ENCODE measurements at regions not wholly inside any gene's neighbourhood (a gene's known extent, or its start where the extent isn't known, plus 50 kb on each side); places are given as distances from the start of the nearest gene placed in this dataset.
"Not testable (repeated sequence)": the region's sequence is repeated elsewhere in the genome, so short reads cannot be mapped to it uniquely, and the experiment has no call there.

DNA sequence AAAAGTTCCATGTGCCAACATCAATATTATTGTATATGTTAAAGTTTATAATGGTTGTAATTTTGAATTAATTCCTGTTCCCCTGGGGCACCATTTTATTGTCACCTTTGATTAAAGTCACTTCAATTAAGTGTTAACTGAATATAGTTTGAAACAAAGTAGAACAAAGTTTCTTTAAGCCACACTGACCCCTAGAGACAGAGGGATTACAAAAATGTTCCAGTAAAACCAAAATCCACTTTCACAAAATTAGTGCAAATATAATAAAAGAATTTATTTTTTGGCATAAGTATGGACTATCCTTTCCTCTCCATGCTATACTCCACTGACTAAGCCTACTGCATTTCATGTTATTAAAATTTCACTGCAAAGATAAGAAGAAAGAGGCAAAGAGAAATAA is 123.9 kb downstream of the ZMAT3 start:
- Histone ChIP-seq H3K27ac (ENCODE audit: insufficient read depth, low read length) (no peak overlapping the region), H2AK5ac (ENCODE audit: low read depth, low read length) (no peak overlapping the region), H2BK5ac (ENCODE audit: low read depth, low read length, poor library complexity, severe bottlenecking) (no peak overlapping the region), H3K9ac (ENCODE audit: low read depth, low read length) (no peak overlapping the region), H3K36me3 (ENCODE audit: control insufficient read depth, insufficient read depth, low read length) (no peaks in the 10 kb centered on the region), H3K4me2 (ENCODE audit: low read depth, low read length) (no peak overlapping the region), H3K9me3 (ENCODE audit: control insufficient read depth, insufficient read depth, low read length) (no peaks in the 10 kb centered on the region), H3K18ac (ENCODE audit: low read depth, low read length) (no peak overlapping the region), H2BK120ac (ENCODE audit: low read depth, low read length) (no peak overlapping the region), H3K4me3 (ENCODE audit: insufficient read depth, low read depth, low read length) (no peak overlapping the region), H3K79me1 (ENCODE audit: low read depth in 1 of 2, low read length in 2 of 2) (no peaks in the 10 kb centered on the region), H3K56ac (ENCODE audit: extremely low read depth, insufficient read depth, low read length) (no peak overlapping the region), H2AK9ac (replicated peaks; ENCODE audit: low read depth, low read length, poor library complexity) (no peak overlapping the region), H3K14ac (replicated peaks; ENCODE audit: low read depth, low read length) (no peak overlapping the region), H2AFZ (replicated peaks; ENCODE audit: low read length, poor library complexity) (no peak overlapping the region), H4K91ac (ENCODE audit: insufficient read depth, low read depth, low read length) (no peak overlapping the region), H3K27me3 (ENCODE audit: control insufficient read depth, insufficient read depth, low read length) (no peaks in the 10 kb centered on the region), H3K4me1 (ENCODE audit: control insufficient read depth, insufficient read depth, low read length) (no peaks in the 10 kb centered on the region), H4K8ac (ENCODE audit: low read depth in 2 of 2, low read length in 2 of 2) (no peak overlapping the region), H2BK20ac (ENCODE audit: low read depth, low read length) (no peak overlapping the region), H3K9me1 (ENCODE audit: insufficient read depth, low read length) (no peaks in the 10 kb centered on the region), H2BK15ac (ENCODE audit: low read depth, low read length) (no peak overlapping the region), H3K23ac (ENCODE audit: low read depth, low read length) (no peak overlapping the region), H4K5ac (ENCODE audit: low read depth, low read length) (no peak overlapping the region), H3K4ac (ENCODE audit: low read depth, low read length) (no peak overlapping the region), H4K20me1 (ENCODE audit: insufficient read depth, low read length) (no peaks in the 10 kb centered on the region)
- dilution Hi-C loops (cut with HindIII; ENCODE audit: low sequenced_read_pairs, unreplicated experiment) = no loop called here
- ATAC-seq (ENCODE audit: low read depth) (no peak), DNase-seq (no peak)
- BruUV-seq (replicated peaks) = no TSS peak
- POLR2A ChIA-PET (ENCODE audit: unreplicated experiment) = no interaction called here
- CTCF ChIA-PET = interaction anchor here (1.0 kb wide), 1 partner anchor 507 kb away, joined by 3 read pairs; no protein-coding TSS in a partner anchor
- intact Hi-C loops (cut with micrococcal nuclease) = loop anchor here (5.0 kb wide), 1 partner anchor 510 kb away; no protein-coding TSS in a partner anchor
- in situ Hi-C loops (cut with MboI; ENCODE audit: low sequenced_read_pairs) = no loop called here
- TF ChIP-seq, protein P1, sequence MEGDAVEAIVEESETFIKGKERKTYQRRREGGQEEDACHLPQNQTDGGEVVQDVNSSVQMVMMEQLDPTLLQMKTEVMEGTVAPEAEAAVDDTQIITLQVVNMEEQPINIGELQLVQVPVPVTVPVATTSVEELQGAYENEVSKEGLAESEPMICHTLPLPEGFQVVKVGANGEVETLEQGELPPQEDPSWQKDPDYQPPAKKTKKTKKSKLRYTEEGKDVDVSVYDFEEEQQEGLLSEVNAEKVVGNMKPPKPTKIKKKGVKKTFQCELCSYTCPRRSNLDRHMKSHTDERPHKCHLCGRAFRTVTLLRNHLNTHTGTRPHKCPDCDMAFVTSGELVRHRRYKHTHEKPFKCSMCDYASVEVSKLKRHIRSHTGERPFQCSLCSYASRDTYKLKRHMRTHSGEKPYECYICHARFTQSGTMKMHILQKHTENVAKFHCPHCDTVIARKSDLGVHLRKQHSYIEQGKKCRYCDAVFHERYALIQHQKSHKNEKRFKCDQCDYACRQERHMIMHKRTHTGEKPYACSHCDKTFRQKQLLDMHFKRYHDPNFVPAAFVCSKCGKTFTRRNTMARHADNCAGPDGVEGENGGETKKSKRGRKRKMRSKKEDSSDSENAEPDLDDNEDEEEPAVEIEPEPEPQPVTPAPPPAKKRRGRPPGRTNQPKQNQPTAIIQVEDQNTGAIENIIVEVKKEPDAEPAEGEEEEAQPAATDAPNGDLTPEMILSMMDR (conservative IDR thresholded peaks at IDR 0.05; ENCODE audit: low read depth, low read length) = 0 out of 2 replicates have a peak, but pooled peaks have one; percentile 16
- TF ChIP-seq MAZ (IDR thresholded peaks at IDR 0.05; ENCODE audit: borderline replicate concordance, low read depth, low read length) = no peak

DNA sequence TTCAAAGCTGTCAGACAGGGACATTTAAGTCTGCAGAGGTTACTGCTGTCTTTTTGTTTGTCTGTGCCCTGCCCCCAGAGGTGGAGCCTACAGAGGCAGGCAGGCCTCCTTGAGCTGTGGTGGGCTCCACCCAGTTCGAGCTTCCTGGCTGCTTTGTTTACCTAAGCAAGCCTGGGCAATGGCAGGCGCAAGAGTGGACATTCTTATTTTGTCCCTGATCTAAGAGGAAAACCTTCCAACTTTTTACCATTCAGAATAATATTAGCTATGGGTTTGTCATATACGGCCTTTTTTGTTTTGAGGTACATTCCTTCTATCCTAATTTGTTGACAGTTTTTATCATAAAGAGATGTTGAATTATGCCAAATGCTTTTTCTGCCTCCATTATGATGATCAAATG is 129.3 kb downstream of the ZMAT3 start:
- in situ Hi-C loops (cut with MboI; ENCODE audit: low sequenced_read_pairs); H3K27ac ChIP-seq (ENCODE audit: insufficient read depth, low read length); H4K5ac ChIP-seq (ENCODE audit: low read depth, low read length); H4K20me1 ChIP-seq (ENCODE audit: insufficient read depth, low read length); H3K23ac ChIP-seq (ENCODE audit: low read depth, low read length); H3K18ac ChIP-seq (ENCODE audit: low read depth, low read length); H2AK9ac ChIP-seq (replicated peaks; ENCODE audit: low read depth, low read length, poor library complexity); CTCF ChIA-PET; H3K56ac ChIP-seq (ENCODE audit: extremely low read depth, insufficient read depth, low read length); H3K14ac ChIP-seq (replicated peaks; ENCODE audit: low read depth, low read length); H3K36me3 ChIP-seq (ENCODE audit: control insufficient read depth, insufficient read depth, low read length); H3K4me3 ChIP-seq (ENCODE audit: insufficient read depth, low read depth, low read length); POLR2A ChIA-PET (ENCODE audit: unreplicated experiment); H3K79me1 ChIP-seq (ENCODE audit: low read depth in 1 of 2, low read length in 2 of 2); H3K27me3 ChIP-seq (ENCODE audit: control insufficient read depth, insufficient read depth, low read length); dilution Hi-C loops (cut with HindIII; ENCODE audit: low sequenced_read_pairs, unreplicated experiment); H2BK5ac ChIP-seq (ENCODE audit: low read depth, low read length, poor library complexity, severe bottlenecking); H2AFZ ChIP-seq (replicated peaks; ENCODE audit: low read length, poor library complexity); H3K4me2 ChIP-seq (ENCODE audit: low read depth, low read length); H4K8ac ChIP-seq (ENCODE audit: low read depth in 2 of 2, low read length in 2 of 2); H3K4ac ChIP-seq (ENCODE audit: low read depth, low read length); H3K9me3 ChIP-seq (ENCODE audit: control insufficient read depth, insufficient read depth, low read length); H3K4me1 ChIP-seq (ENCODE audit: control insufficient read depth, insufficient read depth, low read length); BruUV-seq (replicated peaks); DNase-seq; H3K9me1 ChIP-seq (ENCODE audit: insufficient read depth, low read length); H2BK15ac ChIP-seq (ENCODE audit: low read depth, low read length); H3K9ac ChIP-seq (ENCODE audit: low read depth, low read length); H2AK5ac ChIP-seq (ENCODE audit: low read depth, low read length); H2BK20ac ChIP-seq (ENCODE audit: low read depth, low read length); H2BK120ac ChIP-seq (ENCODE audit: low read depth, low read length); intact Hi-C loops (cut with micrococcal nuclease); H4K91ac ChIP-seq (ENCODE audit: insufficient read depth, low read depth, low read length); ATAC-seq (ENCODE audit: low read depth): not testable (repeated sequence)
- WGBS, 2 experiments (ENCODE audit: extremely low coverage in 2 of 2, insufficient read length in 1 of 2) = no CpG with 5 or more reads among the region's 3 CpGs

All from IMR-90 (cell line).